GM18499 (cell line): ENCODE measurements at regions not wholly inside any gene's neighbourhood (a gene's known extent, or its start where the extent isn't known, plus 50 kb on each side); places are given as distances from the start of the nearest gene placed in this dataset.

Experiments used
- ATAC-seq: cut with Tn5 transposase; IDR thresholded peaks from one replicate; pipeline ENCODE4 v1.9.1; 2021; ENCODE audit warnings: moderate number of reproducible peaks; ENCODE audit not compliant: insufficient read depth, unreplicated experiment

GRCh38 chr5:175060257-175060656 lies 335.9 kb downstream of the MSX2 start:
- ATAC-seq, result no peak

GRCh38 chr5:175059687-175060211 lies 335.4 kb downstream of the MSX2 start:
- no peak for ATAC-seq

GRCh38 chr5:175056831-175057230 lies 332.4 kb downstream of the MSX2 start:
- no peak for ATAC-seq

- ATAC-seq, result no peak
Observed at GRCh38 chr5:175054243-175054642, 329.9 kb downstream of the MSX2 start.

- ATAC-seq, result no peak
Observed at GRCh38 chr5:175052351-175052750, 328.0 kb downstream of the MSX2 start.

GRCh38 chr5:175047048-175047447 lies 322.7 kb downstream of the MSX2 start:
- no peak for ATAC-seq

- no peak for ATAC-seq
Observed at GRCh38 chr5:175045820-175046219, 321.4 kb downstream of the MSX2 start.

- ATAC-seq, result no peak
Observed at GRCh38 chr5:175037820-175038219, 313.4 kb downstream of the MSX2 start.

- no peak for ATAC-seq
Observed at GRCh38 chr5:175035882-175036533, 311.6 kb downstream of the MSX2 start.

- ATAC-seq, result no peak
Observed at GRCh38 chr5:175034924-175035323, 310.5 kb downstream of the MSX2 start.

- ATAC-seq, result no peak
Observed at GRCh38 chr5:175032741-175033151, 308.4 kb downstream of the MSX2 start.

GRCh38 chr5:175032013-175032412 lies 307.6 kb downstream of the MSX2 start:
- ATAC-seq, result no peak

GRCh38 chr5:175027390-175027789 lies 303.0 kb downstream of the MSX2 start:
- no peak for ATAC-seq

- ATAC-seq, result no peak
Observed at GRCh38 chr5:175025077-175025476, 300.7 kb downstream of the MSX2 start.

GRCh38 chr5:175021841-175022625 lies 297.7 kb downstream of the MSX2 start:
- no peak for ATAC-seq

GRCh38 chr5:175021321-175021720 lies 296.9 kb downstream of the MSX2 start:
- ATAC-seq, result no peak

GRCh38 chr5:175015028-175015685 lies 290.8 kb downstream of the MSX2 start:
- ATAC-seq, result no peak

GRCh38 chr5:175013251-175013650 lies 288.9 kb downstream of the MSX2 start:
- ATAC-seq, result no peak

GRCh38 chr5:175012267-175012666 lies 287.9 kb downstream of the MSX2 start:
- ATAC-seq, result no peak

GRCh38 chr5:175003531-175003930 lies 279.1 kb downstream of the MSX2 start:
- ATAC-seq, result no peak
